Calu3 (cell line): ENCODE measurements at regions not wholly inside any gene's neighbourhood (a gene's known extent, or its start where the extent isn't known, plus 50 kb on each side); places are given as distances from the start of the nearest gene placed in this dataset.

Source experiments
- BruUV-seq: library from RNA; stranded (reverse); fragments of 400-500 nt; replicated peaks from 2 replicates; lab custom pipeline; 2021; lab: Mats Ljungman, UMichigan
- CTCF ChIA-PET: fragments of 300-600 bp; sonication (Branson Sonifier 250); formaldehyde crosslinking; loops from one replicate; lab custom pipeline; 2022; ENCODE audit warnings: antibody characterized with exemption; lab: Charles Lee
- DNase-seq: peaks from one replicate; pipeline ENCODE4 v3.0.0; 2022
- H3K27ac Mint-ChIP-seq: one replicate; pipeline ENCODE4 v1.8.0; 2022; ENCODE audit warnings: mixed read lengths; ENCODE audit not compliant: unreplicated experiment
- H3K27me3 Mint-ChIP-seq: one replicate; pipeline ENCODE4 v1.8.0; 2022; ENCODE audit warnings: mixed read lengths; ENCODE audit not compliant: unreplicated experiment
- H3K36me3 Mint-ChIP-seq: one replicate; pipeline ENCODE4 v1.8.0; 2022; ENCODE audit warnings: mild to moderate bottlenecking, moderate library complexity, mixed read lengths; ENCODE audit not compliant: insufficient read depth, unreplicated experiment
- H3K4me1 Mint-ChIP-seq: one replicate; pipeline ENCODE4 v1.8.0; 2022; ENCODE audit warnings: mild to moderate bottlenecking, low read depth, mixed read lengths; ENCODE audit not compliant: unreplicated experiment
- H3K4me3 Mint-ChIP-seq: one replicate; pipeline ENCODE4 v1.8.0; 2022; ENCODE audit warnings: mild to moderate bottlenecking, low read depth, moderate library complexity, mixed read lengths; ENCODE audit not compliant: unreplicated experiment
- H3K9me3 Mint-ChIP-seq: one replicate; pipeline ENCODE4 v1.8.0; 2022; ENCODE audit warnings: low read depth, mixed read lengths; ENCODE audit not compliant: unreplicated experiment
- intact Hi-C: fragments of 100-400 bp; cut with micrococcal nuclease; formaldehyde crosslinking; loops from one replicate; pipeline ENCODE4 v1.10.0; 2022; ENCODE audit not compliant: unreplicated experiment
- TF ChIP-seq, protein P1 (sequence below): fragments of 200-600 bp; IDR thresholded peaks from one replicate; pipeline ENCODE4 v1.8.0; 2022; ENCODE audit warnings: antibody characterized with exemption; ENCODE audit not compliant: unreplicated experiment

- DNase-seq: no peak
- no peaks in the 10 kb centered on the region for H3K27me3 Mint-ChIP-seq
- intact Hi-C loops: no loop called here
- TF ChIP-seq, protein P1, sequence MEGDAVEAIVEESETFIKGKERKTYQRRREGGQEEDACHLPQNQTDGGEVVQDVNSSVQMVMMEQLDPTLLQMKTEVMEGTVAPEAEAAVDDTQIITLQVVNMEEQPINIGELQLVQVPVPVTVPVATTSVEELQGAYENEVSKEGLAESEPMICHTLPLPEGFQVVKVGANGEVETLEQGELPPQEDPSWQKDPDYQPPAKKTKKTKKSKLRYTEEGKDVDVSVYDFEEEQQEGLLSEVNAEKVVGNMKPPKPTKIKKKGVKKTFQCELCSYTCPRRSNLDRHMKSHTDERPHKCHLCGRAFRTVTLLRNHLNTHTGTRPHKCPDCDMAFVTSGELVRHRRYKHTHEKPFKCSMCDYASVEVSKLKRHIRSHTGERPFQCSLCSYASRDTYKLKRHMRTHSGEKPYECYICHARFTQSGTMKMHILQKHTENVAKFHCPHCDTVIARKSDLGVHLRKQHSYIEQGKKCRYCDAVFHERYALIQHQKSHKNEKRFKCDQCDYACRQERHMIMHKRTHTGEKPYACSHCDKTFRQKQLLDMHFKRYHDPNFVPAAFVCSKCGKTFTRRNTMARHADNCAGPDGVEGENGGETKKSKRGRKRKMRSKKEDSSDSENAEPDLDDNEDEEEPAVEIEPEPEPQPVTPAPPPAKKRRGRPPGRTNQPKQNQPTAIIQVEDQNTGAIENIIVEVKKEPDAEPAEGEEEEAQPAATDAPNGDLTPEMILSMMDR: no peak
- no peak overlapping the region for H3K4me3 Mint-ChIP-seq
- BruUV-seq: no TSS peak
- H3K4me1 Mint-ChIP-seq: peaks cover 9% of the 10 kb centered on the region
- peaks cover 9% of the 10 kb centered on the region for H3K9me3 Mint-ChIP-seq
- H3K36me3 Mint-ChIP-seq: no peaks in the 10 kb centered on the region
- CTCF ChIA-PET: no interaction called here
- H3K27ac Mint-ChIP-seq: no peak overlapping the region
Measured at GRCh38 chr2:12881952-12882351, 165.2 kb downstream of the TRIB2 start.

- Mint-ChIP-seq H3K4me3 (no peak overlapping the region), H3K27ac (no peak overlapping the region), H3K27me3 (no peaks in the 10 kb centered on the region), H3K36me3 (no peaks in the 10 kb centered on the region), H3K9me3 (peaks cover 9% of the 10 kb centered on the region), H3K4me1 (peaks cover 9% of the 10 kb centered on the region)
- TF ChIP-seq, protein P1: no peak
- no peak for DNase-seq
- intact Hi-C loops: no loop called here
- CTCF ChIA-PET: interaction anchor here (0.6 kb wide), 1 partner anchor 237 kb away, joined by 8 read pairs; no protein-coding TSS in a partner anchor
- BruUV-seq: no TSS peak
Measured at GRCh38 chr2:12882393-12882792, 165.7 kb downstream of the TRIB2 start.

- H3K4me3 Mint-ChIP-seq: no peak overlapping the region
- H3K27ac Mint-ChIP-seq: no peak overlapping the region
- intact Hi-C loops: no loop called here
- CTCF ChIA-PET: interaction anchor here (2.0 kb wide), 1 partner anchor 14 kb away, joined by 6 read pairs; no protein-coding TSS in a partner anchor
- H3K27me3 Mint-ChIP-seq: no peaks in the 10 kb centered on the region
- BruUV-seq: no TSS peak
- H3K4me1 Mint-ChIP-seq: peaks cover 9% of the 10 kb centered on the region
- DNase-seq: no peak
- no peaks in the 10 kb centered on the region for H3K36me3 Mint-ChIP-seq
- peaks cover 13% of the 10 kb centered on the region for H3K9me3 Mint-ChIP-seq
- TF ChIP-seq, protein P1: no peak
Measured at GRCh38 chr2:12883906-12884305, 167.2 kb downstream of the TRIB2 start.

GRCh38 chr2:12884713-12885282, 168.1 kb downstream of the TRIB2 start:
- CTCF ChIA-PET: interaction anchor here (0.7 to 2.0 kb wide), 2 partner anchors 13 to 137 kb away, joined by 3 to 6 read pairs; no protein-coding TSS in a partner anchor
- no TSS peak for BruUV-seq
- Mint-ChIP-seq H3K27ac (no peak overlapping the region), H3K4me3 (no peak overlapping the region), H3K9me3 (peaks cover 13% of the 10 kb centered on the region), H3K4me1 (peaks cover 9% of the 10 kb centered on the region), H3K27me3 (no peaks in the 10 kb centered on the region), H3K36me3 (no peaks in the 10 kb centered on the region)
- TF ChIP-seq, protein P1: no peak
- intact Hi-C loops: no loop called here
- DNase-seq: no peak
